Gastroesophageal sphincter (tissue), 3 donors: ENCODE measurements at regions not wholly inside any gene's neighbourhood (a gene's known extent, or its start where the extent isn't known, plus 50 kb on each side); places are given as distances from the start of the nearest gene placed in this dataset.

Experiments
- CTCF ChIP-seq, 4 experiments: fragments of 200-600 bp in 2 of 4; fragments of 450-650 bp in 2 of 4; sonication (generic) in 1 of 4; IDR thresholded peaks; one replicate each; pipeline ENCODE4 v1.5.1; 2017 to 2019; ENCODE audit warnings: antibody characterized with exemption in 4 of 4, mild to moderate bottlenecking in 2 of 4, moderate library complexity in 2 of 4
- EP300 ChIP-seq: sonication (generic); formaldehyde crosslinking; IDR thresholded peaks from one replicate; pipeline ENCODE4 v1.6.1; 2017; ENCODE audit warnings: antibody characterized with exemption, mild to moderate bottlenecking
- POLR2A ChIP-seq, 2 donors: fragments of 450-650 bp; IDR thresholded peaks; one replicate each; pipeline ENCODE4 v1.6.1; 2017; ENCODE audit warnings: antibody characterized with exemption in 2 of 2, mild to moderate bottlenecking in 2 of 2, moderate library complexity in 1 of 2
- POLR2AphosphoS5 ChIP-seq: sonication (generic); formaldehyde crosslinking; IDR thresholded peaks from one replicate; pipeline ENCODE4 v1.6.1; 2017; ENCODE audit warnings: antibody characterized with exemption

GRCh38 chr14:22460461-22461195, 128.4 kb downstream of the DAD1 start:
- TF ChIP-seq CTCF (IDR thresholded peaks at IDR 0.05) (no peak), EP300 (no peak), POLR2A (IDR thresholded peaks at IDR 0.05) (no peak), POLR2AphosphoS5 (no peak)
